BE2C (cell line): ENCODE measurements at regions not wholly inside any gene's neighbourhood (a gene's known extent, or its start where the extent isn't known, plus 50 kb on each side); places are given as distances from the start of the nearest gene placed in this dataset.

Experiments used
- DNase-seq: peaks from one replicate; pipeline ENCODE4 v3.0.0-alpha.2; 2020
- H3K27me3 ChIP-seq: fragments of 250-450 bp; sonication (Bioruptor Pico); 2 replicates; pipeline ENCODE4 v1.5.1; 2020; ENCODE audit warnings: mild to moderate bottlenecking
- H3K36me3 ChIP-seq: fragments of 250-450 bp; sonication (Bioruptor Pico); 2 replicates; pipeline ENCODE4 v1.5.1; 2020; ENCODE audit warnings: mild to moderate bottlenecking
- H3K4me1 ChIP-seq: fragments of 250-450 bp; sonication (Bioruptor Pico); 2 replicates; pipeline ENCODE4 v1.5.1; 2020
- H3K4me3 ChIP-seq: 2 replicates; pipeline ENCODE4 v1.5.1; 2011; ENCODE audit warnings: low read depth, low read length
- H3K9me3 ChIP-seq: fragments of 250-450 bp; sonication (Bioruptor Pico); 2 replicates; pipeline ENCODE4 v1.5.1; 2020
- CTCF ChIP-seq: IDR thresholded peaks from 2 replicates; pipeline ENCODE4 v1.5.1; 2012; ENCODE audit warnings: mild to moderate bottlenecking, low read depth, low read length

- TF ChIP-seq CTCF: no peak
- Histone ChIP-seq H3K9me3 (no peaks in the 10 kb centered on the region), H3K4me1 (no peaks in the 10 kb centered on the region), H3K36me3 (no peaks in the 10 kb centered on the region), H3K27me3 (no peaks in the 10 kb centered on the region), H3K4me3 (no peak overlapping the region)
- DNase-seq: no peak
Observed at GRCh38 chr5:2598503-2598902, 153.0 kb downstream of the IRX2 start.

GRCh38 chr5:2594701-2595100, 156.8 kb downstream of the IRX2 start:
- H3K4me1 ChIP-seq: no peaks in the 10 kb centered on the region
- H3K4me3 ChIP-seq: no peak overlapping the region
- no peaks in the 10 kb centered on the region; the same call in 1 of the 2 replicates for H3K9me3 ChIP-seq
- no peak for DNase-seq
- H3K36me3 ChIP-seq: no peaks in the 10 kb centered on the region
- H3K27me3 ChIP-seq: no peaks in the 10 kb centered on the region
- no peak for TF ChIP-seq CTCF

- TF ChIP-seq CTCF: no peak
- Histone ChIP-seq H3K4me3 (no peak overlapping the region), H3K9me3 (no peaks in the 10 kb centered on the region; the same call in 1 of the 2 replicates), H3K4me1 (no peaks in the 10 kb centered on the region), H3K36me3 (no peaks in the 10 kb centered on the region), H3K27me3 (no peaks in the 10 kb centered on the region)
- no peak for DNase-seq
Observed at GRCh38 chr5:2592766-2593165, 158.7 kb downstream of the IRX2 start.

- Histone ChIP-seq H3K9me3 (no peaks in the 10 kb centered on the region; the same call in 1 of the 2 replicates), H3K36me3 (no peaks in the 10 kb centered on the region), H3K4me3 (no peak overlapping the region), H3K4me1 (no peaks in the 10 kb centered on the region), H3K27me3 (no peaks in the 10 kb centered on the region)
- DNase-seq: no peak
- no peak for TF ChIP-seq CTCF
Observed at GRCh38 chr5:2591777-2592453, 159.6 kb downstream of the IRX2 start.

GRCh38 chr5:2588850-2589501, 162.5 kb downstream of the IRX2 start:
- TF ChIP-seq CTCF: no peak
- Histone ChIP-seq H3K36me3 (no peaks in the 10 kb centered on the region), H3K4me3 (no peak overlapping the region), H3K9me3 (no peaks in the 10 kb centered on the region; the same call in none of the 2 replicates), H3K27me3 (no peaks in the 10 kb centered on the region), H3K4me1 (no peaks in the 10 kb centered on the region)
- no peak for DNase-seq
